SK-N-SH (cell line): ENCODE measurements at regions not wholly inside any gene's neighbourhood (a gene's known extent, or its start where the extent isn't known, plus 50 kb on each side); places are given as distances from the start of the nearest gene placed in this dataset.
"Not testable (repeated sequence)": the region's sequence is repeated elsewhere in the genome, so short reads cannot be mapped to it uniquely, and the experiment has no call there.

Experiments used
- CTCF ChIA-PET: fragments of 300-600, 350-600 bp; formaldehyde crosslinking; extraction: SDS; loops from one replicate; lab custom pipeline; 2021; lab: Yijun Ruan, JAX
- POLR2A ChIA-PET: fragments of 350-600 bp; sonication (Branson Sonifier 250); formaldehyde crosslinking; extraction: SDS; loops from one replicate; lab custom pipeline; 2020; ENCODE audit warnings: antibody characterized with exemption, inconsistent platforms; lab: Yijun Ruan, JAX
- DNase-seq: peaks from one replicate; pipeline ENCODE4 v3.0.0; 2012
- H2AFZ ChIP-seq: fragments of 200-600 bp; sonication (generic); 2 replicates; pipeline ENCODE4 v1.8.1; 2016; ENCODE audit warnings: antibody characterized with exemption, mild to moderate bottlenecking, low read depth
- H3F3A ChIP-seq: fragments of 200-600 bp; sonication (generic); replicated peaks from 2 replicates; pipeline ENCODE3; 2016; ENCODE audit warnings: antibody characterized with exemption, mild to moderate bottlenecking; ENCODE audit not compliant: insufficient read depth
- H3K27ac ChIP-seq, 2 experiments: fragments of 200-500 bp in 1 of 2; fragments of 200-600 bp in 1 of 2; sonication (Bioruptor generic) in 1 of 2; sonication (generic), shearing (Covaris generic) in 1 of 2; 2 replicates each; pipeline versions ENCODE4 v1.5.1 to v1.6.1; 2014 to 2016; ENCODE audit warnings: low read depth in 2 of 2, inconsistent platforms in 1 of 2, low read length in 1 of 2, mild to moderate bottlenecking in 1 of 2, mixed read lengths in 1 of 2
- H3K27me3 ChIP-seq: fragments of 200-600 bp; sonication (generic), shearing (Covaris generic); 2 replicates; pipeline ENCODE4 v1.6.1; 2016; ENCODE audit warnings: mixed run types; ENCODE audit not compliant: insufficient read depth
- H3K36me3 ChIP-seq, 2 experiments: fragments of 200-500 bp in 1 of 2; fragments of 200-600 bp in 1 of 2; sonication (Bioruptor generic) in 1 of 2; sonication (generic) in 1 of 2; replicated peaks in 1 of 2; 2 replicates each; pipeline versions ENCODE3 to v1.5.1; 2014 to 2016; ENCODE audit warnings: low read length in 1 of 2, mild to moderate bottlenecking in 1 of 2; ENCODE audit not compliant: insufficient read depth in 2 of 2, control insufficient read depth in 1 of 2
- H3K4me1 ChIP-seq, 2 experiments: fragments of 200-500 bp in 1 of 2; fragments of 200-600 bp in 1 of 2; sonication (Bioruptor generic) in 1 of 2; sonication (generic), shearing (Covaris generic) in 1 of 2; 2 replicates each; pipeline versions ENCODE4 v1.5.1 to v1.6.1; 2014 to 2016; ENCODE audit warnings: low read depth in 1 of 2, low read length in 1 of 2, mixed run types in 1 of 2; ENCODE audit not compliant: insufficient read depth in 2 of 2, control insufficient read depth in 1 of 2
- H3K4me2 ChIP-seq: fragments of 200-600 bp; sonication (generic), shearing (Covaris generic); 2 replicates; pipeline ENCODE4 v1.6.1; 2017; ENCODE audit warnings: mixed run types
- H3K4me3 ChIP-seq, 2 experiments: fragments of 200-500 bp in 1 of 2; fragments of 200-600 bp in 1 of 2; sonication (Bioruptor generic) in 1 of 2; sonication (generic), shearing (Covaris generic) in 1 of 2; 2 replicates each; pipeline versions ENCODE4 v1.5.1 to v1.8.1; 2014 to 2016; ENCODE audit warnings: low read depth in 2 of 2, inconsistent platforms in 1 of 2, low read length in 1 of 2, mild to moderate bottlenecking in 1 of 2, mixed read lengths in 1 of 2, moderate library complexity in 1 of 2
- H3K79me2 ChIP-seq: fragments of 200-600 bp; sonication (generic); 2 replicates; pipeline ENCODE4 v1.8.1; 2017; ENCODE audit warnings: mild to moderate bottlenecking; ENCODE audit not compliant: insufficient read depth
- H3K9ac ChIP-seq: fragments of 200-600 bp; sonication (generic); 2 replicates; pipeline ENCODE4 v1.6.1; 2017; ENCODE audit warnings: mixed run types
- H3K9me2 ChIP-seq: fragments of 200-600 bp; sonication (generic); 2 replicates; pipeline ENCODE4 v1.6.1; 2017; ENCODE audit warnings: mixed run types
- H3K9me3 ChIP-seq: fragments of 200-600 bp; sonication (generic); 2 replicates; pipeline ENCODE4 v1.6.1; 2017; ENCODE audit warnings: mixed run types, mild to moderate bottlenecking, moderate library complexity
- H4K20me1 ChIP-seq: fragments of 200-600 bp; sonication (generic); 2 replicates; pipeline ENCODE4 v1.6.1; 2017; ENCODE audit warnings: mild to moderate bottlenecking, mixed run types; ENCODE audit not compliant: insufficient read depth
- WGBS: methylation state at CpG from one replicate; pipeline ENCODE4 v1.1.6; 2017; ENCODE audit warnings: low lambda C conversion rate; 5-methylcytosine and 5-hydroxymethylcytosine counted together

GRCh38 chr9:61330342-61331092 lies 140.7 kb downstream of the SPATA31A7 start:
- H2AFZ ChIP-seq, H3F3A ChIP-seq, H3K27me3 ChIP-seq, DNase-seq, H3K9me2 ChIP-seq, H3K27ac ChIP-seq, H3K9me3 ChIP-seq, CTCF ChIA-PET, POLR2A ChIA-PET, H4K20me1 ChIP-seq, H3K4me2 ChIP-seq, H3K4me1 ChIP-seq, H3K36me3 ChIP-seq, H3K9ac ChIP-seq, H3K79me2 ChIP-seq: not testable (repeated sequence)
- WGBS, result 2% methylated on average over 3 of the region's 75 CpGs
- peak overlapping the region in 1 of 2 experiments; percentile 28; a peak in 2 of 4 replicates for H3K4me3 ChIP-seq

- H2AFZ ChIP-seq, CTCF ChIA-PET, POLR2A ChIA-PET: not testable (repeated sequence)
Observed at GRCh38 chr9:61356936-61357335, 167.1 kb downstream of the SPATA31A7 start.

GRCh38 chr9:61374390-61374789 lies 184.6 kb downstream of the SPATA31A7 start:
- H3K36me3 ChIP-seq, H3K27ac ChIP-seq, CTCF ChIA-PET, H3K4me2 ChIP-seq, DNase-seq, H3K4me1 ChIP-seq, H3K79me2 ChIP-seq, POLR2A ChIA-PET, H3K9me2 ChIP-seq, H3K4me3 ChIP-seq, H3K9me3 ChIP-seq, H4K20me1 ChIP-seq, H3K9ac ChIP-seq, H2AFZ ChIP-seq, H3F3A ChIP-seq, H3K27me3 ChIP-seq: not testable (repeated sequence)
- WGBS, result 17% methylated on average over 1 of the region's 1 CpG

More at GRCh38 chr9:61356936-61357335, 167.1 kb downstream of the SPATA31A7 start:
- H3K79me2 ChIP-seq, H3K36me3 ChIP-seq, H3K4me3 ChIP-seq, H3K4me1 ChIP-seq, H3K9ac ChIP-seq, H3K27me3 ChIP-seq, H3K4me2 ChIP-seq, DNase-seq, H3F3A ChIP-seq, H4K20me1 ChIP-seq, H3K27ac ChIP-seq, H3K9me2 ChIP-seq, H3K9me3 ChIP-seq: not testable (repeated sequence)
- WGBS, result 33% methylated on average over 1 of the region's 6 CpGs

GRCh38 chr9:61376159-61376558 lies 186.3 kb downstream of the SPATA31A7 start:
- H3F3A ChIP-seq, H3K4me1 ChIP-seq, H3K4me3 ChIP-seq, H3K9me3 ChIP-seq, POLR2A ChIA-PET, H3K27me3 ChIP-seq, H3K79me2 ChIP-seq, H2AFZ ChIP-seq, H3K36me3 ChIP-seq, H3K4me2 ChIP-seq, CTCF ChIA-PET, H4K20me1 ChIP-seq, H3K27ac ChIP-seq, H3K9me2 ChIP-seq, DNase-seq, H3K9ac ChIP-seq: not testable (repeated sequence)
- no CpG with 5 or more reads among the region's 4 CpGs for WGBS
